A549 (cell line): ENCODE measurements at regions not wholly inside any gene's neighbourhood (a gene's known extent, or its start where the extent isn't known, plus 50 kb on each side); places are given as distances from the start of the nearest gene placed in this dataset.

Source experiments
- CEBPB ChIP-seq, 2 experiments: fragments of >200 bp in 1 of 2; sonication (Bioruptor Twin) in 1 of 2; formaldehyde crosslinking in 1 of 2; IDR thresholded peaks; 2 replicates each; pipeline ENCODE4 v1.6.1; 2012 to 2016
- EHF ChIP-seq: fragments of 250-450 bp; sonication (Bioruptor Pico); IDR thresholded peaks from 2 replicates; pipeline ENCODE4 v1.5.0; 2020; ENCODE audit warnings: mild to moderate bottlenecking
- HOXB13 ChIP-seq: fragments of 250-450 bp; sonication (Bioruptor Pico); IDR thresholded peaks from 2 replicates; pipeline ENCODE4 v1.5.0; 2020; ENCODE audit warnings: low read depth, mild to moderate bottlenecking, moderate library complexity
- KDM1A ChIP-seq: fragments of 200-600 bp; sonication (generic); IDR thresholded peaks from 2 replicates; pipeline ENCODE4 v1.6.1; 2016; ENCODE audit warnings: low read depth, mild to moderate bottlenecking
- POLR2A ChIP-seq: IDR thresholded peaks from 2 replicates; pipeline ENCODE4 v1.6.1; 2012; ENCODE audit warnings: mild to moderate bottlenecking, low read length
- SMC3 ChIP-seq: fragments of >200 bp; sonication (Bioruptor Twin); formaldehyde crosslinking; IDR thresholded peaks from 3 replicates; pipeline ENCODE4 v1.6.1; 2018; ENCODE audit warnings: inconsistent platforms
- TF ChIP-seq, protein P1 (sequence below): fragments of >200 bp; sonication (Bioruptor Twin); formaldehyde crosslinking; IDR thresholded peaks from 3 replicates; pipeline ENCODE4 v1.5.1; 2016
- TF ChIP-seq, protein P2 (sequence below): IDR thresholded peaks from 2 replicates; pipeline ENCODE4 v1.6.1; 2012
- TF ChIP-seq, protein P3 (sequence below): IDR thresholded peaks from 2 replicates; pipeline ENCODE4 v1.6.1; 2012
- TF ChIP-seq, protein P4 (sequence below): fragments of 250-450 bp; sonication (Bioruptor Pico); IDR thresholded peaks from 2 replicates; pipeline ENCODE4 v1.5.0; 2021; ENCODE audit warnings: mild to moderate bottlenecking, moderate library complexity, borderline replicate concordance

DNA sequence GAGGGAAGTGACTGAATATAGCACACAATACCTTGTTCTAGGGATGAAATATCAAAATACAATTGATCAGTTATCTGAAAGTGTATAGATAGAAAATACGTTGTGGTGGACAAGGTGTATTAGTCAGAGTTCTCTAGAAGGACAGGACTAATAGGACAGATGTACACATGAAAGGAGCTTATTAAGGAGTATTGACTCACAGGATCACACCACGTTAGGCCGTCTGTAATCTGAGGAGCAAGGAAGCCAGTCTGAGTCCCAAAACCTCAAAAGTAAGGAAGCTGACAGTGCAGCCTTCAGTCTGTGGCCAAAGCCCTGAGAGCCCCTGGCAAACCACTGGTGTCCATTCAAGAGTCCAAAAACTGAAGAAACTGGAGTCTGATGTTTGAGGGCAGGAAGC, 406.1 kb downstream of the MDFIC start:
- TF ChIP-seq, protein P1, sequence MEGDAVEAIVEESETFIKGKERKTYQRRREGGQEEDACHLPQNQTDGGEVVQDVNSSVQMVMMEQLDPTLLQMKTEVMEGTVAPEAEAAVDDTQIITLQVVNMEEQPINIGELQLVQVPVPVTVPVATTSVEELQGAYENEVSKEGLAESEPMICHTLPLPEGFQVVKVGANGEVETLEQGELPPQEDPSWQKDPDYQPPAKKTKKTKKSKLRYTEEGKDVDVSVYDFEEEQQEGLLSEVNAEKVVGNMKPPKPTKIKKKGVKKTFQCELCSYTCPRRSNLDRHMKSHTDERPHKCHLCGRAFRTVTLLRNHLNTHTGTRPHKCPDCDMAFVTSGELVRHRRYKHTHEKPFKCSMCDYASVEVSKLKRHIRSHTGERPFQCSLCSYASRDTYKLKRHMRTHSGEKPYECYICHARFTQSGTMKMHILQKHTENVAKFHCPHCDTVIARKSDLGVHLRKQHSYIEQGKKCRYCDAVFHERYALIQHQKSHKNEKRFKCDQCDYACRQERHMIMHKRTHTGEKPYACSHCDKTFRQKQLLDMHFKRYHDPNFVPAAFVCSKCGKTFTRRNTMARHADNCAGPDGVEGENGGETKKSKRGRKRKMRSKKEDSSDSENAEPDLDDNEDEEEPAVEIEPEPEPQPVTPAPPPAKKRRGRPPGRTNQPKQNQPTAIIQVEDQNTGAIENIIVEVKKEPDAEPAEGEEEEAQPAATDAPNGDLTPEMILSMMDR, result no peak
- TF ChIP-seq, protein P2, sequence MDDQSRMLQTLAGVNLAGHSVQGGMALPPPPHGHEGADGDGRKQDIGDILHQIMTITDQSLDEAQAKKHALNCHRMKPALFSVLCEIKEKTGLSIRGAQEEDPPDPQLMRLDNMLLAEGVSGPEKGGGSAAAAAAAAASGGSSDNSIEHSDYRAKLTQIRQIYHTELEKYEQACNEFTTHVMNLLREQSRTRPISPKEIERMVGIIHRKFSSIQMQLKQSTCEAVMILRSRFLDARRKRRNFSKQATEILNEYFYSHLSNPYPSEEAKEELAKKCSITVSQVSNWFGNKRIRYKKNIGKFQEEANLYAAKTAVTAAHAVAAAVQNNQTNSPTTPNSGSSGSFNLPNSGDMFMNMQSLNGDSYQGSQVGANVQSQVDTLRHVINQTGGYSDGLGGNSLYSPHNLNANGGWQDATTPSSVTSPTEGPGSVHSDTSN, result no peak
- TF ChIP-seq CEBPB (IDR thresholded peaks at IDR 0.05) (no peak), KDM1A (no peak), POLR2A (no peak), SMC3 (no peak), HOXB13 (no peak), EHF (no peak)
- TF ChIP-seq, protein P3, sequence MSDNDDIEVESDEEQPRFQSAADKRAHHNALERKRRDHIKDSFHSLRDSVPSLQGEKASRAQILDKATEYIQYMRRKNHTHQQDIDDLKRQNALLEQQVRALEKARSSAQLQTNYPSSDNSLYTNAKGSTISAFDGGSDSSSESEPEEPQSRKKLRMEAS, result no peak
- TF ChIP-seq, protein P4, sequence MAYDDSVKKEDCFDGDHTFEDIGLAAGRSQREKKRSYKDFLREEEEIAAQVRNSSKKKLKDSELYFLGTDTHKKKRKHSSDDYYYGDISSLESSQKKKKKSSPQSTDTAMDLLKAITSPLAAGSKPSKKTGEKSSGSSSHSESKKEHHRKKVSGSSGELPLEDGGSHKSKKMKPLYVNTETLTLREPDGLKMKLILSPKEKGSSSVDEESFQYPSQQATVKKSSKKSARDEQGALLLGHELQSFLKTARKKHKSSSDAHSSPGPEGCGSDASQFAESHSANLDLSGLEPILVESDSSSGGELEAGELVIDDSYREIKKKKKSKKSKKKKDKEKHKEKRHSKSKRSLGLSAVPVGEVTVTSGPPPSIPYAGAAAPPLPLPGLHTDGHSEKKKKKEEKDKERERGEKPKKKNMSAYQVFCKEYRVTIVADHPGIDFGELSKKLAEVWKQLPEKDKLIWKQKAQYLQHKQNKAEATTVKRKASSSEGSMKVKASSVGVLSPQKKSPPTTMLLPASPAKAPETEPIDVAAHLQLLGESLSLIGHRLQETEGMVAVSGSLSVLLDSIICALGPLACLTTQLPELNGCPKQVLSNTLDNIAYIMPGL (CRISPR knock-in tag), result no peak
